IMR-90 (cell line): ENCODE measurements at regions not wholly inside any gene's neighbourhood (a gene's known extent, or its start where the extent isn't known, plus 50 kb on each side); places are given as distances from the start of the nearest gene placed in this dataset.

ENCODE experiments used
- ATAC-seq: fragments of 200-7000 bp; cut with Tn5 transposase; 2 replicates; pipeline ENCODE4 v1.9.1; 2020; ENCODE audit warnings: low read depth, mild to moderate bottlenecking, moderate library complexity
- BruUV-seq: library from RNA; stranded (reverse); fragments of 400-500 nt; replicated peaks from 2 replicates; lab custom pipeline; 2021; lab: Mats Ljungman, UMichigan
- CTCF ChIA-PET: fragments of 300-600 bp; formaldehyde crosslinking; extraction: SDS; loops from one replicate; lab custom pipeline; 2021; ENCODE audit warnings: antibody characterized with exemption; lab: Yijun Ruan, JAX
- POLR2A ChIA-PET: fragments of 300-600 bp; sonication (Branson Sonifier 250); formaldehyde crosslinking; loops from one replicate; lab custom pipeline; 2022; ENCODE audit warnings: antibody characterized with exemption; ENCODE audit not compliant: unreplicated experiment; lab: Charles Lee
- DNase-seq: peaks from one replicate; pipeline ENCODE4 v3.0.0; 2013
- H2AFZ ChIP-seq: replicated peaks from 2 replicates; pipeline ENCODE3; 2013; ENCODE audit warnings: low read length, mild to moderate bottlenecking; ENCODE audit not compliant: poor library complexity
- H2AK5ac ChIP-seq: 2 replicates; pipeline ENCODE4 v1.6.1; 2013; ENCODE audit warnings: low read depth, low read length, inconsistent platforms
- H2AK9ac ChIP-seq: replicated peaks from 2 replicates; pipeline ENCODE3; 2013; ENCODE audit warnings: mild to moderate bottlenecking, low read depth, low read length, moderate library complexity; ENCODE audit not compliant: poor library complexity
- H2BK120ac ChIP-seq: 2 replicates; pipeline ENCODE4 v1.6.1; 2013; ENCODE audit warnings: low read depth, low read length, inconsistent platforms
- H2BK15ac ChIP-seq: 3 replicates; pipeline ENCODE4 v1.6.1; 2013; ENCODE audit warnings: low read depth, low read length, inconsistent platforms
- H2BK20ac ChIP-seq: 2 replicates; pipeline ENCODE4 v1.6.1; 2013; ENCODE audit warnings: low read depth, mild to moderate bottlenecking, inconsistent platforms, low read length, moderate library complexity
- H2BK5ac ChIP-seq: 2 replicates; pipeline ENCODE4 v1.6.1; 2013; ENCODE audit warnings: mild to moderate bottlenecking, low read depth, low read length, inconsistent platforms; ENCODE audit not compliant: poor library complexity, severe bottlenecking
- H3K14ac ChIP-seq: replicated peaks from 2 replicates; pipeline ENCODE4 v1.6.1; 2013; ENCODE audit warnings: low read depth, low read length, inconsistent platforms
- H3K18ac ChIP-seq: 2 replicates; pipeline ENCODE4 v1.6.1; 2013; ENCODE audit warnings: low read depth, low read length, control low read depth
- H3K23ac ChIP-seq: 2 replicates; pipeline ENCODE4 v1.6.1; 2013; ENCODE audit warnings: low read depth, low read length, inconsistent platforms
- H3K27ac ChIP-seq: 2 replicates; pipeline ENCODE4 v1.5.1; 2013; ENCODE audit warnings: mild to moderate bottlenecking, control low read depth, low read length; ENCODE audit not compliant: insufficient read depth
- H3K27me3 ChIP-seq: 2 replicates; pipeline ENCODE4 v1.6.1; 2013; ENCODE audit warnings: low read length; ENCODE audit not compliant: control insufficient read depth, insufficient read depth
- H3K36me3 ChIP-seq: 2 replicates; pipeline ENCODE4 v1.6.1; 2013; ENCODE audit warnings: low read length, mixed read lengths; ENCODE audit not compliant: control insufficient read depth, insufficient read depth
- H3K4ac ChIP-seq: 2 replicates; pipeline ENCODE4 v1.6.1; 2013; ENCODE audit warnings: low read depth, low read length, inconsistent platforms
- H3K4me1 ChIP-seq: 2 replicates; pipeline ENCODE4 v1.6.1; 2013; ENCODE audit warnings: low read length, mixed read lengths; ENCODE audit not compliant: control insufficient read depth, insufficient read depth
- H3K4me2 ChIP-seq: 2 replicates; pipeline ENCODE4 v1.6.1; 2013; ENCODE audit warnings: low read depth, mild to moderate bottlenecking, control low read depth, low read length, moderate library complexity
- H3K4me3 ChIP-seq: 2 replicates; pipeline ENCODE4 v1.5.1; 2013; ENCODE audit warnings: low read depth, mild to moderate bottlenecking, control low read depth, low read length, moderate library complexity; ENCODE audit not compliant: insufficient read depth
- H3K56ac ChIP-seq: 2 replicates; pipeline ENCODE4 v1.6.1; 2013; ENCODE audit warnings: low read length, inconsistent platforms; ENCODE audit not compliant: insufficient read depth; ENCODE audit errors: extremely low read depth
- H3K79me1 ChIP-seq, 2 experiments: 2 replicates each; pipeline ENCODE4 v1.6.1; 2013; ENCODE audit warnings: low read length in 2 of 2, inconsistent platforms in 1 of 2, low read depth in 1 of 2
- H3K9ac ChIP-seq: 2 replicates; pipeline ENCODE4 v1.6.1; 2013; ENCODE audit warnings: low read depth, low read length, control low read depth
- H3K9me1 ChIP-seq: 2 replicates; pipeline ENCODE4 v1.6.1; 2013; ENCODE audit warnings: low read length, inconsistent platforms; ENCODE audit not compliant: insufficient read depth
- H3K9me3 ChIP-seq: 2 replicates; pipeline ENCODE4 v1.6.1; 2013; ENCODE audit warnings: low read length; ENCODE audit not compliant: control insufficient read depth, insufficient read depth
- H4K20me1 ChIP-seq: 2 replicates; pipeline ENCODE4 v1.6.1; 2013; ENCODE audit warnings: low read length, inconsistent platforms; ENCODE audit not compliant: insufficient read depth
- H4K5ac ChIP-seq: 2 replicates; pipeline ENCODE4 v1.6.1; 2013; ENCODE audit warnings: mild to moderate bottlenecking, low read depth, low read length, control low read depth
- H4K8ac ChIP-seq, 2 experiments: 2 replicates each; pipeline ENCODE4 v1.6.1; 2013; ENCODE audit warnings: low read depth in 2 of 2, low read length in 2 of 2, control low read depth in 1 of 2, inconsistent platforms in 1 of 2
- H4K91ac ChIP-seq: 2 replicates; pipeline ENCODE4 v1.6.1; 2013; ENCODE audit warnings: low read depth, low read length, inconsistent platforms; ENCODE audit not compliant: insufficient read depth
- MAFK ChIP-seq: IDR thresholded peaks from 2 replicates; pipeline ENCODE4 v1.6.1; 2012; ENCODE audit warnings: low read depth, low read length, improper control_type of control experiment
- POLR2A ChIP-seq: IDR thresholded peaks from 2 replicates; pipeline ENCODE4 v1.6.1; 2012; ENCODE audit warnings: mild to moderate bottlenecking, low read depth, low read length
- WGBS, 2 experiments: methylation state at CpG; one replicate each; pipeline versions ENCODE4 v1.1.5 to v1.1.7; 2013; ENCODE audit warnings: missing lambda C conversion rate in 2 of 2; ENCODE audit not compliant: insufficient read length in 1 of 2; ENCODE audit errors: extremely low coverage in 2 of 2; 5-methylcytosine and 5-hydroxymethylcytosine counted together
- dilution Hi-C: fragments of 300-500 bp; cut with HindIII; formaldehyde crosslinking; loops from one replicate; pipeline ENCODE4 v1.14.3; 2018; ENCODE audit warnings: low sequenced_read_pairs; ENCODE audit not compliant: unreplicated experiment
- in situ Hi-C: fragments of 300-500 bp; cut with MboI; formaldehyde crosslinking; loops from 3 replicates; pipeline ENCODE4 v1.14.3; 2019; ENCODE audit warnings: low sequenced_read_pairs, inconsistent platforms, mixed read lengths
- intact Hi-C: fragments of 100-400 bp; cut with micrococcal nuclease; formaldehyde crosslinking; loops from 2 replicates; pipeline ENCODE4 v1.10.0; 2022

DNA sequence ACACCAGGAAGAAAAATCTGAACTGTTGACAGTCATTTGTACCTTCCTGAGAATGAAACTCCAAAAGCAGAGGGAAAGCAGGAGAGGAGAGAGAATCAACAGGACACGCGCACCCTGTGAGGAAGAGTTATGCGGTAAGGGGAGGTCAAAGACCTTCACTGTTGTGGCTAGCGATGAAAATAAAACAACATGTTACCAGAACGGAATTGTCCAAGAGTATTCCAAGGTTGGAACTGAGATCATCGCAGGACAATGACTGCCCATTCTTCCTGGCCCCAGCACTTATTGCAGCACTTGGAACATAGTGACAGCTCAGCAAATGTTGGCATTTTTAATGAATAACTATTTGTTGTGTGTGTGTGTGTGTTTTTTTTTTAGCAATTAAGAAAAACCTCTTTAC lies 176.0 kb upstream of the TSC22D1 start:
- H3K36me3 ChIP-seq = no peaks in the 10 kb centered on the region
- H2AK5ac ChIP-seq = no peak overlapping the region
- H3K4me1 ChIP-seq = no peaks in the 10 kb centered on the region; the same call in 1 of the 2 replicates
- no peak overlapping the region for H3K27ac ChIP-seq
- ATAC-seq (no peak), DNase-seq (no peak)
- H3K4ac ChIP-seq = no peak overlapping the region
- no peak overlapping the region for H3K4me2 ChIP-seq
- no peak overlapping the region for H2AFZ ChIP-seq
- H3K9me3 ChIP-seq = no peaks in the 10 kb centered on the region
- no peak overlapping the region for H3K18ac ChIP-seq
- dilution Hi-C loops = no loop called here
- in situ Hi-C loops = no loop called here
- H3K79me1 ChIP-seq = no peaks in the 10 kb centered on the region
- no peaks in the 10 kb centered on the region for H3K9me1 ChIP-seq
- H4K20me1 ChIP-seq = no peaks in the 10 kb centered on the region
- no peak overlapping the region for H2BK15ac ChIP-seq
- H4K8ac ChIP-seq = no peak overlapping the region
- H3K14ac ChIP-seq = no peak overlapping the region
- intact Hi-C loops = no loop called here
- BruUV-seq = no TSS peak
- no peak overlapping the region for H4K5ac ChIP-seq
- H3K23ac ChIP-seq = no peak overlapping the region
- 100% methylated on average over 2 of the region's 6 CpGs; no CpG with 5 or more reads in 1 of the 2 experiments for WGBS, 2 experiments
- no peak overlapping the region for H2BK120ac ChIP-seq
- ChIA-PET POLR2A (no interaction called here), CTCF (interaction anchor here (1.3 kb wide), 1 partner anchor 18 kb away, joined by 3 read pairs; no protein-coding TSS in a partner anchor)
- H3K27me3 ChIP-seq = no peaks in the 10 kb centered on the region
- TF ChIP-seq MAFK (0 out of 2 replicates have a peak, but pooled peaks have one; percentile 14), POLR2A (no peak)
- H3K56ac ChIP-seq = no peak overlapping the region
- H2BK5ac ChIP-seq = no peak overlapping the region
- no peak overlapping the region for H3K4me3 ChIP-seq
- no peak overlapping the region for H4K91ac ChIP-seq
- no peak overlapping the region for H3K9ac ChIP-seq
- no peak overlapping the region for H2BK20ac ChIP-seq
- no peak overlapping the region for H2AK9ac ChIP-seq
